ENCODE measurements at regions not wholly inside any gene's neighbourhood (a gene's known extent, or its start where the extent isn't known, plus 50 kb on each side); places are given as distances from the start of the nearest gene placed in this dataset.
"Not testable (repeated sequence)": the region's sequence is repeated elsewhere in the genome, so short reads cannot be mapped to it uniquely, and the experiment has no call there.

DNA sequence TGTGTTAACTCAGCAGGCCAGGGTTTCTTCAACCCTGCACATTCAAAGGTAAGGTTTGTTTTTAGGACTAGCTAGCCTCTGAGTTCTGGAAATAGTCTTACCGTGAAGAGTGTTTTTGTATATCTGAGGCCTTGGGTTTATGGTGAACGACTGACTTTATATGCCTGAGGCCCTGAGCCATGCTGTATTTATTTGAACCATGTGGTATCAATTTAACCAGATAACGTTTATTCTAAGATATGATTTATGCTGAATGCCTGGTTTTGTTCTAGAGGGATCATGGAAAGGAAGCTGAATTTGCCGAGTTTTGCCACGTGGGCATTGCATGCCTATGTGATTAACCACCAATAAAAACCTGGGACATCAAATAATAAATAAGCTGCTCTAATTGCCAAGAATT, 607.2 kb upstream of the TPTE start:
- TF ChIP-seq POLR2A (IDR thresholded peaks at IDR 0.05); POLR2AphosphoS5 (IDR thresholded peaks at IDR 0.05; ENCODE audit: insufficient read depth in 1 of 2, low read depth in 1 of 2): not testable (repeated sequence)
- TF ChIP-seq, protein P1, sequence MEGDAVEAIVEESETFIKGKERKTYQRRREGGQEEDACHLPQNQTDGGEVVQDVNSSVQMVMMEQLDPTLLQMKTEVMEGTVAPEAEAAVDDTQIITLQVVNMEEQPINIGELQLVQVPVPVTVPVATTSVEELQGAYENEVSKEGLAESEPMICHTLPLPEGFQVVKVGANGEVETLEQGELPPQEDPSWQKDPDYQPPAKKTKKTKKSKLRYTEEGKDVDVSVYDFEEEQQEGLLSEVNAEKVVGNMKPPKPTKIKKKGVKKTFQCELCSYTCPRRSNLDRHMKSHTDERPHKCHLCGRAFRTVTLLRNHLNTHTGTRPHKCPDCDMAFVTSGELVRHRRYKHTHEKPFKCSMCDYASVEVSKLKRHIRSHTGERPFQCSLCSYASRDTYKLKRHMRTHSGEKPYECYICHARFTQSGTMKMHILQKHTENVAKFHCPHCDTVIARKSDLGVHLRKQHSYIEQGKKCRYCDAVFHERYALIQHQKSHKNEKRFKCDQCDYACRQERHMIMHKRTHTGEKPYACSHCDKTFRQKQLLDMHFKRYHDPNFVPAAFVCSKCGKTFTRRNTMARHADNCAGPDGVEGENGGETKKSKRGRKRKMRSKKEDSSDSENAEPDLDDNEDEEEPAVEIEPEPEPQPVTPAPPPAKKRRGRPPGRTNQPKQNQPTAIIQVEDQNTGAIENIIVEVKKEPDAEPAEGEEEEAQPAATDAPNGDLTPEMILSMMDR (IDR thresholded peaks at IDR 0.05): not testable (repeated sequence)
